Lower leg skin (tissue), 3 donors: ENCODE measurements at regions not wholly inside any gene's neighbourhood (a gene's known extent, or its start where the extent isn't known, plus 50 kb on each side); places are given as distances from the start of the nearest gene placed in this dataset.

Experiments
- POLR2A ChIP-seq, 2 donors: fragments of 450-650 bp; IDR thresholded peaks; one replicate each; pipeline ENCODE4 v1.6.1; 2016 to 2017; ENCODE audit warnings: antibody characterized with exemption in 2 of 2, mild to moderate bottlenecking in 1 of 2, moderate library complexity in 1 of 2
- TF ChIP-seq, protein P1 (sequence below), 3 donors: fragments of 450-650 bp; IDR thresholded peaks; one replicate each; pipeline ENCODE4 v1.5.1; 2016; ENCODE audit warnings: antibody characterized with exemption in 3 of 3, mild to moderate bottlenecking in 3 of 3, moderate library complexity in 2 of 3

DNA sequence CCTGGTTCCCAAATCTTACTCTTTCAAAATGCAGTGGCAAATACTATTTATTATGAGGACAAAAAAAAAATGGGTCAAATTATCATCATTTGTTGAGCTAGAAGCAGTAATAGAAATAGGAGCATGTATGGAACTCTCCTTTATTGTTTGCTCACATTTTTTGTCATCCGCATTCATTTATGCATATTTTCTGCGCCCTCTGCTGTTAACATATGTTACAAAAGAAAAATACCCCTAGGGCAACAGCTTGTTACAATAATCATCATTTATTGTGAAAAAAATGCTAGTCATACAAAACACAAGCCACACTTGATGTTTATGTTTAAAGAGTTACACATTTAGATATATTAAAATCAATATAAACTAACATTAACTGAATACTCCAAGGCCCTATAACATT, 328.2 kb downstream of the TUSC1 start:
- TF ChIP-seq, protein P1, sequence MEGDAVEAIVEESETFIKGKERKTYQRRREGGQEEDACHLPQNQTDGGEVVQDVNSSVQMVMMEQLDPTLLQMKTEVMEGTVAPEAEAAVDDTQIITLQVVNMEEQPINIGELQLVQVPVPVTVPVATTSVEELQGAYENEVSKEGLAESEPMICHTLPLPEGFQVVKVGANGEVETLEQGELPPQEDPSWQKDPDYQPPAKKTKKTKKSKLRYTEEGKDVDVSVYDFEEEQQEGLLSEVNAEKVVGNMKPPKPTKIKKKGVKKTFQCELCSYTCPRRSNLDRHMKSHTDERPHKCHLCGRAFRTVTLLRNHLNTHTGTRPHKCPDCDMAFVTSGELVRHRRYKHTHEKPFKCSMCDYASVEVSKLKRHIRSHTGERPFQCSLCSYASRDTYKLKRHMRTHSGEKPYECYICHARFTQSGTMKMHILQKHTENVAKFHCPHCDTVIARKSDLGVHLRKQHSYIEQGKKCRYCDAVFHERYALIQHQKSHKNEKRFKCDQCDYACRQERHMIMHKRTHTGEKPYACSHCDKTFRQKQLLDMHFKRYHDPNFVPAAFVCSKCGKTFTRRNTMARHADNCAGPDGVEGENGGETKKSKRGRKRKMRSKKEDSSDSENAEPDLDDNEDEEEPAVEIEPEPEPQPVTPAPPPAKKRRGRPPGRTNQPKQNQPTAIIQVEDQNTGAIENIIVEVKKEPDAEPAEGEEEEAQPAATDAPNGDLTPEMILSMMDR (IDR thresholded peaks at IDR 0.05): no peak
- no peak for TF ChIP-seq POLR2A (IDR thresholded peaks at IDR 0.05)
